ENCODE measurements at regions not wholly inside any gene's neighbourhood (a gene's known extent, or its start where the extent isn't known, plus 50 kb on each side); places are given as distances from the start of the nearest gene placed in this dataset.
"Not testable (repeated sequence)": the region's sequence is repeated elsewhere in the genome, so short reads cannot be mapped to it uniquely, and the experiment has no call there.

GRCh38 chr5:27491047-27491446, 452.7 kb upstream of the CDH9 start:
- DNase-seq = no peak

- DNase-seq = no peak
These were observed 451.3 kb upstream of the CDH9 start for GRCh38 chr5:27489701-27490100.

- DNase-seq = no peak
These were observed 444.3 kb upstream of the CDH9 start for GRCh38 chr5:27482663-27483062.

GRCh38 chr5:27479859-27480258, 441.5 kb upstream of the CDH9 start:
- DNase-seq = no peak

GRCh38 chr5:27477550-27477949, 439.2 kb upstream of the CDH9 start:
- no peak for DNase-seq

- no peak for DNase-seq
These were observed 438.1 kb upstream of the CDH9 start for GRCh38 chr5:27476356-27476988.

GRCh38 chr5:27475063-27475462, 436.7 kb upstream of the CDH9 start:
- no peak for DNase-seq

- DNase-seq = no peak
These were observed 436.0 kb upstream of the CDH9 start for GRCh38 chr5:27474395-27474794.

- DNase-seq = no peak
These were observed 435.6 kb upstream of the CDH9 start for GRCh38 chr5:27474047-27474309.

GRCh38 chr5:27473307-27474046, 435.1 kb upstream of the CDH9 start:
- DNase-seq = no peak

- DNase-seq = no peak
These were observed 434.5 kb upstream of the CDH9 start for GRCh38 chr5:27472871-27473270.

- DNase-seq = peak; percentile 0
These were observed 433.8 kb upstream of the CDH9 start for GRCh38 chr5:27472000-27472763.

GRCh38 chr5:27466959-27467358, 428.6 kb upstream of the CDH9 start:
- no peak for DNase-seq

GRCh38 chr5:27465140-27465539, 426.8 kb upstream of the CDH9 start:
- no peak for DNase-seq

GRCh38 chr5:27463446-27464149, 425.2 kb upstream of the CDH9 start:
- DNase-seq = no peak

GRCh38 chr5:27462936-27463335, 424.6 kb upstream of the CDH9 start:
- DNase-seq = no peak

- DNase-seq = no peak
These were observed 419.9 kb upstream of the CDH9 start for GRCh38 chr5:27458287-27458686.

GRCh38 chr5:27451377-27451776, 413.0 kb upstream of the CDH9 start:
- no peak for DNase-seq

GRCh38 chr5:27450607-27451006, 412.2 kb upstream of the CDH9 start:
- DNase-seq = no peak

- not testable (repeated sequence) for DNase-seq
These were observed 401.0 kb upstream of the CDH9 start for GRCh38 chr5:27439383-27439782.

GRCh38 chr5:27437594-27438200, 399.3 kb upstream of the CDH9 start:
- DNase-seq = no peak

GRCh38 chr5:27434335-27434734, 395.9 kb upstream of the CDH9 start:
- DNase-seq = no peak

GRCh38 chr5:27414099-27414498, 375.7 kb upstream of the CDH9 start:
- no peak for DNase-seq
